ENCODE measurements at regions not wholly inside any gene's neighbourhood (a gene's known extent, or its start where the extent isn't known, plus 50 kb on each side); places are given as distances from the start of the nearest gene placed in this dataset.

DNA sequence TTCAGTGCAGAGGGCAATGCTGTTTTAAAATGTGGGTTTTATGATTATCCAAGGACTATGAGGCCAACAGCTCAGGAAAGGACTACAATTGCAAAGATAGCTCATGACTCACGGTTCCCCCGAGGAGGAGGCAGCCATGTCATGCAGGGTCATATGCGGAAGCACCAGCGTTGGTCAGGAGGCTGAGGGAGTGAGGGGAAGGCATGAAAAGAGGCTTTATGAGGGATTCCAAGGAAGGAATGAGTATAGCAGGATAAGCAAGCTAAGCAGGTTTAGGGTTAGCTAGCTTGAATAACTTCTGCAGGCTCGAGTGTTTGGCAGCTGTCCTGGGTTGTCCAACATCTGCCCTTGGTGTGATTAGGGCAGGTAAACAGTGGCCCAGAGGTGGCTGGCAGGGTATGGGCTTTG lies 495.1 kb downstream of the SETD4 start:
- H3K9me1 ChIP-seq (replicated peaks; ENCODE audit: control insufficient read depth, extremely low read depth, insufficient read depth, low read length): no peaks in the 10 kb centered on the region
- no peak overlapping the region for H3K4me2 ChIP-seq (ENCODE audit: insufficient read depth, low read length)
- H3K27me3 ChIP-seq (ENCODE audit: control insufficient read depth in 2 of 2, insufficient read depth in 2 of 2, low read length in 2 of 2): peaks cover 7 to 19% of the 10 kb centered on the region in 2 experiments
- no peaks in the 10 kb centered on the region for H3K4me1 ChIP-seq (ENCODE audit: control insufficient read depth, extremely low read depth, insufficient read depth, low read length)
- FAIRE-seq (no peak), DNase-seq (ENCODE audit: low read depth, low spot score) (peak; percentile 8)
- intact Hi-C loops (cut with micrococcal nuclease) (no loop called here), dilution Hi-C loops (cut with MboI; ENCODE audit: extremely low pct_ligation_motif_present, low sequenced_read_pairs) (no loop called here)
- H3K27ac ChIP-seq (ENCODE audit: insufficient read depth, low read depth, low read length): no peak overlapping the region
- POLR2A ChIA-PET: no interaction called here
- no peaks in the 10 kb centered on the region for H4K20me1 ChIP-seq (replicated peaks; ENCODE audit: control insufficient read depth, extremely low read depth, insufficient read depth, low read length)
- TF ChIP-seq EZH2 (IDR thresholded peaks at IDR 0.05; ENCODE audit: borderline replicate concordance, low read depth, low read length, severe bottlenecking) (no peak), FOS (IDR thresholded peaks at IDR 0.05; ENCODE audit: borderline replicate concordance, insufficient read depth, low read length) (peak; percentile 63)
- H3K9ac ChIP-seq (replicated peaks; ENCODE audit: extremely low read depth, insufficient read depth, low read length): no peak overlapping the region
- no TSS peak for BruUV-seq (replicated peaks)
- H2AFZ ChIP-seq (ENCODE audit: low read depth, low read length): no peak overlapping the region
- H3K9me3 ChIP-seq (replicated peaks; ENCODE audit: control insufficient read depth, insufficient read depth, low read length): no peaks in the 10 kb centered on the region
- H3K79me2 ChIP-seq (ENCODE audit: control insufficient read depth, insufficient read depth, low read length): no peaks in the 10 kb centered on the region
- H3K4me3 ChIP-seq (replicated peaks in 1 of 3; ENCODE audit: insufficient read depth in 1 of 3, low read depth in 1 of 3, low read length in 3 of 3): no peak overlapping the region
- CTCF ChIA-PET: interaction anchor here (1.4 kb wide), 2 partner anchors 11 to 129 kb away, joined by 3 to 6 read pairs; no protein-coding TSS in a partner anchor
- H3K36me3 ChIP-seq (ENCODE audit: control insufficient read depth in 2 of 2, extremely low read depth in 1 of 2, insufficient read depth in 2 of 2, low read length in 2 of 2): no peaks in the 10 kb centered on the region

DNA sequence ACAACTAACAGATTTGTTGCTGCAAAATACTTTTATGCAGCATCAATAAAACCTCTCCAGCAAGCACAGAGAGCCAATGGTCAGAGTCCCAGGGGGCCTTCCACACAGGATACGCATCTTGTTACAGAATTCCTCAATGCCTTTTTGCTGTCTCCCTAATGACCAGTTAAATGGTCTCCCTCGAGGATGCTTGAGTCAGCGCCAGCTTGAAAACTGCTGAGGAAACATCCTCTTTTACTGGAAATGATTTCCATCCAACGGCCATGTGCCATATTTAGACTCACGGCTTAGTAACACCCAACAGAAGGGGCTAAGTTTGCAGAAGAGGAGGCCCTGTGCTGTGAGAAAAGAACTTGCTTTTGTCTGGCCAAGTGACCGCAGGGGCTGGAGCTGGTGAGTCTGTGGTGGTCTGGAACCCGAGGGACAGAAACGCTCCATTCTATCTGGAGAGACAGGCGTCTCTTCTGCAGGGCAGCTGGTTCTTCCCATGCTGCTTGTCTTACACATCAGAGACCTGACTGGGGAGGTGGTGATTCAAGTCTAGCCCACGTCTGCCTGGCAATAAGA lies 496.4 kb downstream of the SETD4 start:
- H3K27me3 ChIP-seq (ENCODE audit: control insufficient read depth in 2 of 2, insufficient read depth in 2 of 2, low read length in 2 of 2): peaks cover 8 to 18% of the 10 kb centered on the region in 2 experiments
- ChIA-PET CTCF (no interaction called here), POLR2A (no interaction called here)
- DNase-seq (ENCODE audit: low read depth, low spot score): no peak
- no TSS peak for BruUV-seq (replicated peaks)
- no peaks in the 10 kb centered on the region for H3K79me2 ChIP-seq (ENCODE audit: control insufficient read depth, insufficient read depth, low read length)
- H3K4me2 ChIP-seq (ENCODE audit: insufficient read depth, low read length): no peak overlapping the region
- TF ChIP-seq, protein P1, sequence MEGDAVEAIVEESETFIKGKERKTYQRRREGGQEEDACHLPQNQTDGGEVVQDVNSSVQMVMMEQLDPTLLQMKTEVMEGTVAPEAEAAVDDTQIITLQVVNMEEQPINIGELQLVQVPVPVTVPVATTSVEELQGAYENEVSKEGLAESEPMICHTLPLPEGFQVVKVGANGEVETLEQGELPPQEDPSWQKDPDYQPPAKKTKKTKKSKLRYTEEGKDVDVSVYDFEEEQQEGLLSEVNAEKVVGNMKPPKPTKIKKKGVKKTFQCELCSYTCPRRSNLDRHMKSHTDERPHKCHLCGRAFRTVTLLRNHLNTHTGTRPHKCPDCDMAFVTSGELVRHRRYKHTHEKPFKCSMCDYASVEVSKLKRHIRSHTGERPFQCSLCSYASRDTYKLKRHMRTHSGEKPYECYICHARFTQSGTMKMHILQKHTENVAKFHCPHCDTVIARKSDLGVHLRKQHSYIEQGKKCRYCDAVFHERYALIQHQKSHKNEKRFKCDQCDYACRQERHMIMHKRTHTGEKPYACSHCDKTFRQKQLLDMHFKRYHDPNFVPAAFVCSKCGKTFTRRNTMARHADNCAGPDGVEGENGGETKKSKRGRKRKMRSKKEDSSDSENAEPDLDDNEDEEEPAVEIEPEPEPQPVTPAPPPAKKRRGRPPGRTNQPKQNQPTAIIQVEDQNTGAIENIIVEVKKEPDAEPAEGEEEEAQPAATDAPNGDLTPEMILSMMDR (IDR thresholded peaks at IDR 0.05; ENCODE audit: extremely low read depth in 1 of 2, insufficient read depth in 1 of 2, low read depth in 1 of 2, low read length in 2 of 2): no peak
- TF ChIP-seq POLR2A (IDR thresholded peaks at IDR 0.05; ENCODE audit: low read depth, low read length): no peak
- TF ChIP-seq GATA2 (IDR thresholded peaks at IDR 0.05; ENCODE audit: insufficient read depth, insufficient read length, low read depth, low read length): no peak
- TF ChIP-seq POLR2AphosphoS5 (IDR thresholded peaks at IDR 0.05; ENCODE audit: insufficient read depth, low read depth, low read length): no peak
- TF ChIP-seq FOS (IDR thresholded peaks at IDR 0.05; ENCODE audit: borderline replicate concordance, insufficient read depth, low read length): no peak
- TF ChIP-seq, protein P2, sequence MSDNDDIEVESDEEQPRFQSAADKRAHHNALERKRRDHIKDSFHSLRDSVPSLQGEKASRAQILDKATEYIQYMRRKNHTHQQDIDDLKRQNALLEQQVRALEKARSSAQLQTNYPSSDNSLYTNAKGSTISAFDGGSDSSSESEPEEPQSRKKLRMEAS (IDR thresholded peaks at IDR 0.05; ENCODE audit: insufficient read depth, insufficient read length): no peak
- no peak for TF ChIP-seq JUN (IDR thresholded peaks at IDR 0.05; ENCODE audit: borderline replicate concordance, insufficient read depth, insufficient read length, low read depth)
- no peak for TF ChIP-seq MYC (IDR thresholded peaks at IDR 0.05; ENCODE audit: low read depth, low read length)
- no peak for TF ChIP-seq EZH2 (IDR thresholded peaks at IDR 0.05; ENCODE audit: borderline replicate concordance, low read depth, low read length, severe bottlenecking)
- H3K4me1 ChIP-seq (ENCODE audit: control insufficient read depth, extremely low read depth, insufficient read depth, low read length): no peaks in the 10 kb centered on the region
- H3K9me1 ChIP-seq (replicated peaks; ENCODE audit: control insufficient read depth, extremely low read depth, insufficient read depth, low read length): no peaks in the 10 kb centered on the region
- H3K4me3 ChIP-seq (replicated peaks in 1 of 3; ENCODE audit: insufficient read depth in 1 of 3, low read depth in 1 of 3, low read length in 3 of 3): no peak overlapping the region
- no peaks in the 10 kb centered on the region for H3K9me3 ChIP-seq (replicated peaks; ENCODE audit: control insufficient read depth, insufficient read depth, low read length)
- H3K27ac ChIP-seq (ENCODE audit: insufficient read depth, low read depth, low read length): no peak overlapping the region
- no peaks in the 10 kb centered on the region for H4K20me1 ChIP-seq (replicated peaks; ENCODE audit: control insufficient read depth, extremely low read depth, insufficient read depth, low read length)
- no peaks in the 10 kb centered on the region for H3K36me3 ChIP-seq (ENCODE audit: control insufficient read depth in 2 of 2, extremely low read depth in 1 of 2, insufficient read depth in 2 of 2, low read length in 2 of 2)
- no peak overlapping the region for H2AFZ ChIP-seq (ENCODE audit: low read depth, low read length)
- FAIRE-seq: no peak
- intact Hi-C loops (cut with micrococcal nuclease): no loop called here
- dilution Hi-C loops (cut with MboI; ENCODE audit: extremely low pct_ligation_motif_present, low sequenced_read_pairs): no loop called here
- no peak overlapping the region for H3K9ac ChIP-seq (replicated peaks; ENCODE audit: extremely low read depth, insufficient read depth, low read length)

Data from endothelial cell of umbilical vein (primary cell).